Activated naive CD8-positive, alpha-beta T cell treated with anti-CD3 and anti-CD28 coated beads for 36 hours (primary cell): ENCODE measurements at regions not wholly inside any gene's neighbourhood (a gene's known extent, or its start where the extent isn't known, plus 50 kb on each side); places are given as distances from the start of the nearest gene placed in this dataset.
"Not testable (repeated sequence)": the region's sequence is repeated elsewhere in the genome, so short reads cannot be mapped to it uniquely, and the experiment has no call there.

ENCODE experiments used
- DNase-seq: peaks from one replicate; pipeline ENCODE4 v3.0.0; 2021
- H3K27ac Mint-ChIP-seq: one replicate; pipeline ENCODE4 v1.8.0; 2022; ENCODE audit warnings: mild to moderate bottlenecking, moderate library complexity, mixed read lengths
- H3K27me3 Mint-ChIP-seq: one replicate; pipeline ENCODE4 v1.8.0; 2022; ENCODE audit warnings: mild to moderate bottlenecking, mixed read lengths
- H3K36me3 Mint-ChIP-seq: one replicate; pipeline ENCODE4 v1.8.0; 2021; ENCODE audit warnings: mild to moderate bottlenecking, mixed read lengths
- H3K4me1 Mint-ChIP-seq: one replicate; pipeline ENCODE4 v1.8.0; 2021; ENCODE audit warnings: mixed read lengths
- H3K4me3 Mint-ChIP-seq: one replicate; pipeline ENCODE4 v1.8.0; 2022; ENCODE audit warnings: mild to moderate bottlenecking, moderate library complexity, mixed read lengths
- H3K9me3 Mint-ChIP-seq: one replicate; pipeline ENCODE4 v1.8.0; 2022; ENCODE audit warnings: mixed read lengths

DNA sequence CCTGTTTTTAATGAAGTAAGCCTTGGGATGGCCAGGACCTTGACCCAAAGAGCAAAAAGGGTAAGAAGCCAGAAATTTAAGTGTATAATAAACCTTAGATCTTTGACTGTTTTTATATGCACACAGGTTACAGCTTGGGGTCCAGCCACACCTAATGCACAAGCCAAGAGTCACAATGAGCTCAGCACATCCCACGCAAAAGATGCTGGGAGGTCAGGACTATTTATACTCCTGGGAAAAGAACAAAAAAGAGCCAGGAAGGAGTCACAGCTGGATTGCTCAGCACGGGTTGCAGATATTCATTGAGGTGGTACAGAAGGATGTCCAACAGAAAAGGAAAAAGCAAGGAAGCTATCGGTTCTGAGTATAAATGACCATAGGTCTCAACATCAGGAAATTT, 536.3 kb downstream of the NTRK3 start:
- Mint-ChIP-seq H3K27me3 (peaks cover 4% of the 10 kb centered on the region), H3K9me3 (no peaks in the 10 kb centered on the region), H3K27ac (no peak overlapping the region), H3K4me3 (no peak overlapping the region), H3K4me1 (no peaks in the 10 kb centered on the region), H3K36me3 (no peaks in the 10 kb centered on the region)
- DNase-seq: no peak

DNA sequence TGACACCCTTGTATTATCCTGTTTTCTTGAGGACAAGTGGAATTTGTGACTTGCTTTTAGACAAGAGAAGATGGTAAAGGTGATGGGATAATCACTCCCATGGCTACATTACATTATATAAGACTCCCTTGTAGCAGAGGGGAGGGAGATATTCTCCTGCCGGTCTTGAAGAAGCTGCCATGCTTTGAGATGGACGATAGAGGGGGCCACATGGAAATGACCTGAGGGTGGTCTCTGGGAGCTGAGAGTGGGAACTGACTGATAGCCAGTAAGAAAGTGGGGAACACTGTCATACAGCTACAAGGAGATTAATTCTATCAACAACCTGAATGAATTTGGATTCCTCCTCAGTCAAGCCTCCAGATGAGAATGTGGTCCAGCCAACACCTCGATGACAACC, 540.1 kb downstream of the NTRK3 start:
- DNase-seq: no peak
- Mint-ChIP-seq H3K4me1 (no peaks in the 10 kb centered on the region), H3K9me3 (no peaks in the 10 kb centered on the region), H3K27ac (no peak overlapping the region), H3K36me3 (no peaks in the 10 kb centered on the region), H3K27me3 (no peaks in the 10 kb centered on the region), H3K4me3 (no peak overlapping the region)

DNA sequence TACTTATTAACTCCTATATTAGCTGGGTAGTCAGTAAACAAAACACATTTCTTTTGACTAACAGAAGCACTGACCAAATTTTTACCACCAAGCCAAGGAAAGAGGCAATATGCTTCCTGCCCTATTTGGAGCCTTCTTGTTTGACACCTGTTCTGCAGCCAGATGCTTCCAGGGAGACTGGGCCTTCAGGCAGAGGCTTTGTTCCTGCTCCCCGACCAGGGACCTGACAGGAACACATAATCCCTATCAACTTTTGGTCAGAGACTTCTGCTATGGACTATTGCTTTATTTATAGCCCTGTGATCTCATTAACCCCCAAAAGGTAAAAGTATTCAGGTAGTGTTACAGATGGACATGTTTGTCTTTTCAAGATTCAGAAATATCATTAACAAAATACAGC, 541.3 kb downstream of the NTRK3 start:
- Mint-ChIP-seq H3K36me3 (no peaks in the 10 kb centered on the region), H3K27me3 (no peaks in the 10 kb centered on the region), H3K9me3 (no peaks in the 10 kb centered on the region), H3K27ac (no peak overlapping the region), H3K4me1 (no peaks in the 10 kb centered on the region), H3K4me3 (no peak overlapping the region)
- DNase-seq: no peak

DNA sequence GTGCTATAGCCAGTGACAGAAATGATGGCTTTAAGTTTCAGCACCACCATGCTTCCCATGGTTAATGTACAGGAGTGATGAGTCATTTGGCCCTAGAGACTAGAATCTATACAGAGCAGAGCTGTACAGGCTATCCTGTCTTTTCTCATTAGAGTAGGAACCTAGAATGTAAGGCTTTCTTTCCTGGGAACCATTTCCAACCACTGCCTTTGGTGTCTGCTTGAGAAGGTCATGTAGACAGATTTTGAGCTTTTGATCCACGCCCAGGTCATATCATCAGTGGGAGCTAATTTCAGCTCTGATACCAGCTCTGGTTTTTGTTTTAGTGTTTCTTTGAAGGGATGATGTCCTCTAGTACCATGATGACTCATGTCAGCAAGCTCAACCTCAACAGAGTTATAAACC, 543.1 kb downstream of the NTRK3 start:
- Mint-ChIP-seq H3K36me3 (no peaks in the 10 kb centered on the region), H3K27ac (no peak overlapping the region), H3K4me3 (no peak overlapping the region), H3K4me1 (no peaks in the 10 kb centered on the region), H3K27me3 (no peaks in the 10 kb centered on the region), H3K9me3 (no peaks in the 10 kb centered on the region)
- no peak for DNase-seq

DNA sequence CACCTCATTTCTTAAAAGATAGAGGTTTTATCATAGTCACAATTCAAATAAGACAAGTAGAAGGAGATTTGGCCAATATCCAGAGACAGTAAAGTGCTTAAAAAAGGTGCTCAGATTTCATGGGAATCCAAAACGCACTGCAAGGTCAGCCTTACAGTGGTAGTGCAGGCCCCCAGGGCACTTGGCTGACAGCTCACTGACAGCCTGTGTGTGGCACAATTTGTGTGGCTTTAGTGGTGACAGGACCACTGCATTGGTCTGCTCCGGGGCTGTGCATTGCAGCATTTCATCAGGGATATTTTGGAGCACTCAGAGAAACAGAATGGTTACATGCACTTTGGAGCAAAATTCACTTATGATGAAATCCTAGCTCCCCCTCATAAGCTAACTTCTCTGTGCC, 544.3 kb downstream of the NTRK3 start:
- no peaks in the 10 kb centered on the region for H3K36me3 Mint-ChIP-seq
- H3K9me3 Mint-ChIP-seq: no peaks in the 10 kb centered on the region
- H3K27ac Mint-ChIP-seq: no peak overlapping the region
- H3K27me3 Mint-ChIP-seq: no peaks in the 10 kb centered on the region
- H3K4me3 Mint-ChIP-seq: no peak overlapping the region
- no peaks in the 10 kb centered on the region for H3K4me1 Mint-ChIP-seq
- no peak for DNase-seq

DNA sequence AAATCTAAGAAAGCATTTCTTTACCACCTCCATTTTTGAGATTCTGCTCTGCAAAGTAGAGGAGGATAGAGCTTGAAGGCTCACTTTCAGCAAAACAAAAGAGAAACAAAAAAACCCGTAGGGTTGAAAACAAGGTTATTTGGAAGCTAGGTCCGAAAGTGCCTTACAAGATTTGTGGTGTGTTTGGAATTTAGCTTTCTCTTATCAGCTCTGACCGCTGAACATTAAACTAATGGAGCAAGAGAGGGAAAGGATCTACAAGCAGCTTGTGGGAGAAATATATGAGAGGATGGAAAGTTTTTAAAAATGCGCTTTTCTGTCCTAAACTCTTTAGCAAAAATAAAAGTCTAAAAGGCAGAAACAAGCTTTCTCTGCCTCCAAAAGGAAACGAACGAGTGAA, 545.5 kb downstream of the NTRK3 start:
- Mint-ChIP-seq H3K4me1 (no peaks in the 10 kb centered on the region), H3K27me3 (no peaks in the 10 kb centered on the region), H3K27ac (no peak overlapping the region), H3K4me3 (no peak overlapping the region), H3K9me3 (no peaks in the 10 kb centered on the region), H3K36me3 (no peaks in the 10 kb centered on the region)
- no peak for DNase-seq

DNA sequence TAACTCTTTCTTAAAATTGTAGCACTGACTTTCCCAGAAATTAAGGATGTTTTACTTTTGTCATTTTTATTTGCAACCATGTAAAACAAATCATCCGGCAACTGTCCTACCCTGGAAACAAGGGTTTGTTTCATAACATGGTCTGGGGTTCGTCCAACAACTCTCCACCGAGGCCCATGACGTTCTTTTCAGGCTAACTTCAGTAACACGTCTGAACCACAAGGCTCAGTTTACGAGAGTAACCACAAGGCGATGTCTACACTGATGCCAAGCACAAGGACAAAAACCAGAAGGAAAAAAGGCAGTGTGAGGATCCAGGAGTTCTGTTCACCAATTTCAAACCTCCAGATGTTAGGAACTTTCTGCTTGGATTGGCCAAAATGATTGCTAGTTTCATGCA, 546.1 kb downstream of the NTRK3 start:
- no peak for DNase-seq
- Mint-ChIP-seq H3K27me3 (no peaks in the 10 kb centered on the region), H3K4me1 (no peaks in the 10 kb centered on the region), H3K27ac (no peak overlapping the region), H3K9me3 (no peaks in the 10 kb centered on the region), H3K36me3 (no peaks in the 10 kb centered on the region), H3K4me3 (no peak overlapping the region)

DNA sequence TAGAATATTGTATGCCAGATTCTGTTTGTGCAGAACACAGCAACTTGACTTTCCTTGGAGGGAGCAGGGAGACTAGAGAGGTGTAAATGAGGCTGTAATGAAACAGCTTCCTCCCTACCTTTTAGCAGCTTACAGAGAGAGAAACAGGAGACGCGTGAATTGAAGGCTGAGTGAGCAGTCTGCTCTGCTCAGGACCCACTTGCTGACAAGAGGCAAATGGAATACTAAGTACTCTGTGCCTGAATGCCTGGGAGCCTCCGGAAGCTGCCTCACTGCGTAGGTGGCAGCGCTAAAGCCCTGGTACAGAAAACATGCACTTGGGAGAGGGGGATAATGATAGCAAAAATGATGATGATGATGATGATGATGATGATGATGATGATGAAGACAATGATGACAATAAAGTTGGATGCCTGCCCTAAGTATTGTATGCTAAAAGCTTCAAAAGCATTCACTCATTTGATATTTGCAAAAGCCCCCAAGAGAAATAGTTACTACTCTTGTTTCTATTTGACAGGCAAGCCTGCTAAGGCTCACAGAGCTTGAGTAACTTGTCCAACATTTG, 548.9 kb downstream of the NTRK3 start:
- Mint-ChIP-seq H3K27ac (no peak overlapping the region), H3K4me3 (no peak overlapping the region), H3K27me3 (no peaks in the 10 kb centered on the region), H3K36me3 (no peaks in the 10 kb centered on the region), H3K4me1 (no peaks in the 10 kb centered on the region), H3K9me3 (no peaks in the 10 kb centered on the region)
- DNase-seq: no peak

DNA sequence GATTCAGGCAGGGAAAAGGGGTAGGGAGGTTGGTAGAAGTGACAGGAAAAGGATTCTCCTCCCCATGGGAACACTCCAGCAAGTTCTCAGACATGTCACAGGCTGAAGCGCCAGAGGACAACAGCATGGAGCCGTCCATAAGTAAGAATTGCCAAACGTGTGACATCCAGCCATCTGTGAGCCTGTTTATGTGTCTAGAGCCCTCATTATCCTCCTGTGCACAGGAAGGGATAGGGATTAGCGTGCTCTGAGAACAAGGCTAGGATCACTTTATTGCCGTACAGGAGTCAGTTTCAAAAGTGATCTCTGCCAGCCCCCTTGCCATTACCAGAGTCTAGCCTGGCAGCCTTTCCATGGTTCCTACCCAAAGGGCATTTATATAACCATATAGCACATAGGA, 549.5 kb downstream of the NTRK3 start:
- Mint-ChIP-seq H3K9me3 (no peaks in the 10 kb centered on the region), H3K27ac (no peak overlapping the region), H3K27me3 (no peaks in the 10 kb centered on the region), H3K36me3 (no peaks in the 10 kb centered on the region), H3K4me3 (no peak overlapping the region), H3K4me1 (no peaks in the 10 kb centered on the region)
- DNase-seq: no peak

DNA sequence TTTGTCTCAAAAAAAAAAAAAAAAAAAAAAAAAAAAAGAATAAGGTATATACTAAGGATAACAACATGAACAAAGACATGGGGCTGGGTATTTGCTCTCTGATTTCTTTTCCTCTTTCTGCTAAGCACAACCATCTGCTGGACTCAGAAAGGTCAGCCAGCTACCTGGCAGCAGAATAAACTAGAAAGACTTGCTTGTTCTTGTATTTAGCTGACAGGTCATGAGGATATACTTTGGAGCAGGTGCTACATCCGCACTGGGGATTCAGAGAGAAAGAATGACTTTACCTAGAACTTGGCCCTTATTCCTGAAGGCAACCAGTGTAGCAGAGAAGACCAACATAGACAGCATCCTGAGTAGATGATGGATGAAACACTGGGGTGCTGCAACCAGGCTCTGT, 550.5 kb downstream of the NTRK3 start:
- Mint-ChIP-seq H3K27me3 (no peaks in the 10 kb centered on the region), H3K4me3 (no peak overlapping the region), H3K4me1 (no peaks in the 10 kb centered on the region), H3K36me3 (no peaks in the 10 kb centered on the region), H3K27ac (no peak overlapping the region), H3K9me3 (no peaks in the 10 kb centered on the region)
- DNase-seq: no peak

DNA sequence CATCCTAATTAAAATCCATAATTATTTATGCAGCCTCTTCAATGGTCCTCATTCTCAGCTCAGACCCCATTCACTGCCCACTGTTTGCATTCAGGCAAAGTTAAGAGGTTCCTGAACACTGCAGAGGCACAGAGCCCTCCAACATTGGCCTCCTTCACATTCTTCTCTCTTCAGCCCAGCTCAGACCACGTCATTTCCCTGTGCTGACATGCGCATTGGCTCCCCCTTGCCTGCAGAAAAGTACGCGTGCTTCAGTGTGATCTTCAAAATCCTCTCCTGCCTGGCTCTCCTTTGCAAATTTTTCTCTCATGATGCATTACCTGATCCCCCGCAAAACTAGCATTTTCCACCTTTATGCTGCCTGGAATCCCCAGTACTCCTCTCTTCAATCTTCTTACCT, 552.3 kb downstream of the NTRK3 start:
- no peak overlapping the region for H3K27ac Mint-ChIP-seq
- peaks cover 2% of the 10 kb centered on the region for H3K9me3 Mint-ChIP-seq
- no peaks in the 10 kb centered on the region for H3K4me1 Mint-ChIP-seq
- DNase-seq: no peak
- no peaks in the 10 kb centered on the region for H3K36me3 Mint-ChIP-seq
- no peaks in the 10 kb centered on the region for H3K27me3 Mint-ChIP-seq
- H3K4me3 Mint-ChIP-seq: no peak overlapping the region

DNA sequence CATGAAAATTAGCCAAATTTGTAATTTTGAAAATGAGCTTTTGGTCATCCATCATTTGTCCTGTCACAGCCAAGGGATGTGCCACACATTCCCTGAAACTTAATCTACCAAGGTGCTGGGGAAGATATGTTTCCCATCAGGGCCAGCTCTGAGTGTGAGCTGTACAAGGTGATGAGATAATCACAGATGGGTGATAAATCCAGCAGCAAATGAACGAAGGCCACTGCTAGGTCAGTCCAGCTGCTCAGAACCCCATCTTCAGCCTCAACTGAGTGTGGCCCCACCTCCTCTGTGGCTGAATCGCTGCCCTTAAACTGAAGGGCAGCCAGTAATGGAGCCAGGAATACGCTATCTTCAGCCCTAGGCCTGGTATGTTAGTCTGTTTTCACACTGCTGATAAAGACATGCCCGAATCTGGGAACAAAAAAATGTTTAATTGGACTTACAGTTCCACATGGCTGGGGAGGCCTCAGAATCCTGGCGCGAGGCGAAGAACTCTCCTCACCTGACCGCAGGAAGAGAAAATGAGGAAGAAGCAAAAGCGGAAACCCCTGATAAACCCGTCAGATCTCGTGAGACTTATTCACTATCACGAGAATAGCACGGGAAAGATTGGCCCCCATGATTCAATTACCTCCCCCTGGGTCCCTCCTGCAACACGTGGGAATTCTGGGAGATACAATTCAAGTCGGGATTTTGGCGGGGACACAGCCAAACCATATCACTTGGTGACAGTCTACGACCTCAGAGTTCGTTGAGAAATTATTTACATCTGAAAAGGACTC, 553.0 kb downstream of the NTRK3 start:
- Mint-ChIP-seq H3K9me3 (peaks cover 2% of the 10 kb centered on the region), H3K4me1 (no peaks in the 10 kb centered on the region), H3K27me3 (no peaks in the 10 kb centered on the region), H3K36me3 (no peaks in the 10 kb centered on the region), H3K4me3 (no peak overlapping the region), H3K27ac (no peak overlapping the region)
- no peak for DNase-seq

DNA sequence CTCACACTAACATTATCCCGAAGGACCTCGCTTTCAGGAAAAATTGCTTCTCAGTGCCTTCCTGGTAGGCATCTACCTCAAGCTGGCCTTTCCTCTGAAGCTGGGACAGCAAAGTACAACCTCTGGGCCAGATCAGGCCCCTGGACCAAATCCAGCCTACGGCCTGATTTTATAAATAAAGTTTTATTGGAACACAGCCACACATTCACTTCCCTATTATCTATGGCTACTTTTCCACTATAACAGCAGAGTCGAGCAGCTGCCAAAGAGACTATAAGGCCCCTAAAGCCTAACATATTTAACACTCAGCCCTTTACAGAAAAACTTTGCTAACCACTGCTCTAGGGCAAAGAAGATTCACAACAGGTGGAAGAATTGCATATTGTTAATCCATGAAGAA, 554.3 kb downstream of the NTRK3 start:
- no peaks in the 10 kb centered on the region for H3K36me3 Mint-ChIP-seq
- DNase-seq: no peak
- no peaks in the 10 kb centered on the region for H3K4me1 Mint-ChIP-seq
- H3K27me3 Mint-ChIP-seq: no peaks in the 10 kb centered on the region
- no peak overlapping the region for H3K27ac Mint-ChIP-seq
- peaks cover 5% of the 10 kb centered on the region for H3K9me3 Mint-ChIP-seq
- no peak overlapping the region for H3K4me3 Mint-ChIP-seq

DNA sequence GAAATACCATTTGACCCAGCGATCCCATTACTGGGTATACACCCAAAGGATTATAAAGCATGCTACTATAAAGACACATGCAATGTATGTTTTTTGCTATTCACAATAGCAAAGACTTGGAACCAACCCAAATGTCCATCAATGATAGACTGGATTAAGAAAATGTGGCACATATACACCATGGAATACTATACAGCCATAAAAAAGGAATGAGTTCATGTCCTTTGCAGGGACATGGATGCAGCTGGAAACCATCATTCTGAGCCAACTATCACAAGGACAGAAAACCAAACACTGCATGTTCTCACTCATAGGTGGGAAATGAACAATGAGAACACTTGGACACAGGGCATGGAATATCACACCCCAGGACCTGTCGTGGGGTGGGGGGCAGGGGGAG, 558.1 kb downstream of the NTRK3 start:
- not testable (repeated sequence) for H3K27me3 Mint-ChIP-seq, H3K9me3 Mint-ChIP-seq, H3K27ac Mint-ChIP-seq, H3K4me3 Mint-ChIP-seq, H3K36me3 Mint-ChIP-seq, DNase-seq, H3K4me1 Mint-ChIP-seq

DNA sequence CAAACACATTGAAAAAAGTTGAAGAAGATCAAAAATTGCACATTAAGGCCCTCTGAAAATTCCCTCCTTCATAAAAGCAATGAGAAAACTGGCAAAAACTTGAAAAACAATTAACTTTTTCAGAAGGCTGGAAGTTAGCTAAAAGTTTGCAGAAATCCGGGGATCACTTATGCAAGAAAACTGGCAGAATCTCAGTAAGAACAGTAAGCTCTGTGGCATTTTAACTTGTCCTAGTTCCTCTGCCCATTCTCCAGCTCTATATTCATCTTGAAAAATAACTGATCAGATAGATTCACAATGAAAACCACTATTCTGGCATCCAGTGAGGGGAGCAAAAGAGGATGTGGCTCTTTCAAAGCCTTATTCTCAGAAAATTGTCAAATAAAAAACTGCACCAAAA, 566.8 kb downstream of the NTRK3 start:
- no peak for DNase-seq
- no peak overlapping the region for H3K27ac Mint-ChIP-seq
- peaks cover 6% of the 10 kb centered on the region for H3K9me3 Mint-ChIP-seq
- no peak overlapping the region for H3K4me3 Mint-ChIP-seq
- peaks cover 4% of the 10 kb centered on the region for H3K27me3 Mint-ChIP-seq
- peaks cover 5% of the 10 kb centered on the region for H3K4me1 Mint-ChIP-seq
- no peaks in the 10 kb centered on the region for H3K36me3 Mint-ChIP-seq

DNA sequence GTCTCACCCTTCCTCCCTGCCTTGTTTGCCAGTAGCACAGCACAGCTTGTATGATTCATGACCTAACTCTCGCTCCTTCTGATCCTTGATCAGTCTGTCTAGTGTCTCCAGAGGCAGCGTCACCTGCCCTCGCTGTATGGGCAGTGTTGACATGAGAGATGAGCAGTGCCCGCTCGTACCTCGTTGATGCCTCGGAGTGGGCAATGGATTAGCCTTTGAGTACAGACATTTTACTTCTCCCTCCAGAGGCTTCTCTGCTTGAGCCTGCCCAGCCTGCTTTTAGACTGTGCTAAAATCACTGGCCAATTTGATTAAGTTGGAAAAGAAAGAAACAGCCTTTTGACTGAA, 569.0 kb downstream of the NTRK3 start:
- H3K27me3 Mint-ChIP-seq: peaks cover 4% of the 10 kb centered on the region
- no peak overlapping the region for H3K4me3 Mint-ChIP-seq
- peaks cover 6% of the 10 kb centered on the region for H3K9me3 Mint-ChIP-seq
- H3K36me3 Mint-ChIP-seq: no peaks in the 10 kb centered on the region
- peaks cover 5% of the 10 kb centered on the region for H3K4me1 Mint-ChIP-seq
- no peak overlapping the region for H3K27ac Mint-ChIP-seq
- DNase-seq: no peak
